ENCODE measurements at regions not wholly inside any gene's neighbourhood (a gene's known extent, or its start where the extent isn't known, plus 50 kb on each side); places are given as distances from the start of the nearest gene placed in this dataset.

GRCh38 chr15:92224843-92225242 is 168.8 kb upstream of the ST8SIA2 start:
- no peak for DNase-seq (ENCODE audit: low read depth in 1 of 2, low spot score in 2 of 2)
- Histone ChIP-seq H3K27ac (no peak overlapping the region), H3K4me1 (replicated peaks) (no peaks in the 10 kb centered on the region), H3K4me3 (no peak overlapping the region), H3K36me3 (no peaks in the 10 kb centered on the region), H3K27me3 (replicated peaks) (no peaks in the 10 kb centered on the region), H3K9me3 (replicated peaks) (no peaks in the 10 kb centered on the region)

GRCh38 chr15:92226020-92226612 is 167.6 kb upstream of the ST8SIA2 start:
- Histone ChIP-seq H3K4me3 (no peak overlapping the region), H3K9me3 (replicated peaks) (no peaks in the 10 kb centered on the region), H3K36me3 (no peaks in the 10 kb centered on the region), H3K27ac (no peak overlapping the region), H3K27me3 (replicated peaks) (no peaks in the 10 kb centered on the region), H3K4me1 (replicated peaks) (no peaks in the 10 kb centered on the region)
- DNase-seq (ENCODE audit: low read depth in 1 of 2, low spot score in 2 of 2): no peak

- no peaks in the 10 kb centered on the region for H3K27me3 ChIP-seq (replicated peaks)
- H3K36me3 ChIP-seq: no peaks in the 10 kb centered on the region
- H3K4me3 ChIP-seq: no peak overlapping the region
- no peaks in the 10 kb centered on the region for H3K9me3 ChIP-seq (replicated peaks)
- H3K4me1 ChIP-seq (replicated peaks): no peaks in the 10 kb centered on the region
- DNase-seq (ENCODE audit: low read depth in 1 of 2, low spot score in 2 of 2): no peak
- no peak overlapping the region for H3K27ac ChIP-seq
These were observed 164.9 kb upstream of the ST8SIA2 start for GRCh38 chr15:92228830-92229229.

- Histone ChIP-seq H3K36me3 (no peaks in the 10 kb centered on the region), H3K4me3 (no peak overlapping the region), H3K27ac (no peak overlapping the region), H3K4me1 (replicated peaks) (no peaks in the 10 kb centered on the region), H3K27me3 (replicated peaks) (no peaks in the 10 kb centered on the region; the same call in 1 of the 2 replicates), H3K9me3 (replicated peaks) (no peaks in the 10 kb centered on the region)
- DNase-seq (ENCODE audit: low read depth in 1 of 2, low spot score in 2 of 2): no peak
These were observed 162.2 kb upstream of the ST8SIA2 start for GRCh38 chr15:92231461-92231860.

- Histone ChIP-seq H3K9me3 (replicated peaks) (no peaks in the 10 kb centered on the region), H3K36me3 (no peaks in the 10 kb centered on the region), H3K4me3 (no peak overlapping the region), H3K27ac (no peak overlapping the region), H3K27me3 (replicated peaks) (no peaks in the 10 kb centered on the region; the same call in 1 of the 2 replicates), H3K4me1 (replicated peaks) (no peaks in the 10 kb centered on the region)
- DNase-seq (ENCODE audit: low read depth in 1 of 2, low spot score in 2 of 2): no peak
These were observed 161.4 kb upstream of the ST8SIA2 start for GRCh38 chr15:92232317-92232716.

- Histone ChIP-seq H3K27ac (no peak overlapping the region), H3K36me3 (no peaks in the 10 kb centered on the region), H3K9me3 (replicated peaks) (no peaks in the 10 kb centered on the region), H3K4me1 (replicated peaks) (no peaks in the 10 kb centered on the region), H3K4me3 (no peak overlapping the region), H3K27me3 (replicated peaks) (no peaks in the 10 kb centered on the region; the same call in 1 of the 2 replicates)
- no peak for DNase-seq (ENCODE audit: low read depth in 1 of 2, low spot score in 2 of 2)
These were observed 160.8 kb upstream of the ST8SIA2 start for GRCh38 chr15:92232876-92233275.

GRCh38 chr15:92243227-92243626 is 150.5 kb upstream of the ST8SIA2 start:
- Histone ChIP-seq H3K36me3 (no peaks in the 10 kb centered on the region), H3K27me3 (replicated peaks) (no peaks in the 10 kb centered on the region; the same call in 1 of the 2 replicates), H3K4me1 (replicated peaks) (no peaks in the 10 kb centered on the region), H3K27ac (no peak overlapping the region), H3K4me3 (no peak overlapping the region), H3K9me3 (replicated peaks) (no peaks in the 10 kb centered on the region)
- no peak for DNase-seq (ENCODE audit: low read depth in 1 of 2, low spot score in 2 of 2)

GRCh38 chr15:92244703-92245102 is 149.0 kb upstream of the ST8SIA2 start:
- Histone ChIP-seq H3K36me3 (no peaks in the 10 kb centered on the region), H3K4me3 (no peak overlapping the region), H3K27me3 (replicated peaks) (no peaks in the 10 kb centered on the region; the same call in 1 of the 2 replicates), H3K27ac (no peak overlapping the region), H3K9me3 (replicated peaks) (no peaks in the 10 kb centered on the region), H3K4me1 (replicated peaks) (no peaks in the 10 kb centered on the region)
- DNase-seq (ENCODE audit: low read depth in 1 of 2, low spot score in 2 of 2): no peak

- Histone ChIP-seq H3K27ac (no peak overlapping the region), H3K36me3 (no peaks in the 10 kb centered on the region), H3K9me3 (replicated peaks) (no peaks in the 10 kb centered on the region), H3K4me1 (replicated peaks) (no peaks in the 10 kb centered on the region), H3K27me3 (replicated peaks) (no peaks in the 10 kb centered on the region; the same call in 1 of the 2 replicates), H3K4me3 (no peak overlapping the region)
- DNase-seq (ENCODE audit: low read depth in 1 of 2, low spot score in 2 of 2): no peak
These were observed 145.9 kb upstream of the ST8SIA2 start for GRCh38 chr15:92247649-92248242.

GRCh38 chr15:92266796-92267685 is 126.6 kb upstream of the ST8SIA2 start:
- H3K4me3 ChIP-seq: no peak overlapping the region
- H3K27ac ChIP-seq: no peak overlapping the region
- no peaks in the 10 kb centered on the region for H3K36me3 ChIP-seq
- H3K27me3 ChIP-seq (replicated peaks): no peaks in the 10 kb centered on the region
- DNase-seq (ENCODE audit: low read depth in 1 of 2, low spot score in 2 of 2): no peak
- no peaks in the 10 kb centered on the region for H3K4me1 ChIP-seq (replicated peaks)
- no peaks in the 10 kb centered on the region for H3K9me3 ChIP-seq (replicated peaks)

GRCh38 chr15:92268900-92269299 is 124.8 kb upstream of the ST8SIA2 start:
- no peak for DNase-seq (ENCODE audit: low read depth in 1 of 2, low spot score in 2 of 2)
- no peaks in the 10 kb centered on the region for H3K36me3 ChIP-seq
- no peaks in the 10 kb centered on the region for H3K9me3 ChIP-seq (replicated peaks)
- H3K4me1 ChIP-seq (replicated peaks): no peaks in the 10 kb centered on the region
- H3K27me3 ChIP-seq (replicated peaks): no peaks in the 10 kb centered on the region
- H3K4me3 ChIP-seq: no peak overlapping the region
- no peak overlapping the region for H3K27ac ChIP-seq

GRCh38 chr15:92271179-92271578 is 122.5 kb upstream of the ST8SIA2 start:
- Histone ChIP-seq H3K9me3 (replicated peaks) (no peaks in the 10 kb centered on the region), H3K4me3 (no peak overlapping the region), H3K4me1 (replicated peaks) (no peaks in the 10 kb centered on the region), H3K27ac (no peak overlapping the region), H3K36me3 (no peaks in the 10 kb centered on the region), H3K27me3 (replicated peaks) (no peaks in the 10 kb centered on the region)
- DNase-seq (ENCODE audit: low read depth in 1 of 2, low spot score in 2 of 2): no peak

- Histone ChIP-seq H3K36me3 (no peaks in the 10 kb centered on the region), H3K9me3 (replicated peaks) (no peaks in the 10 kb centered on the region), H3K27me3 (replicated peaks) (peaks cover 5% of the 10 kb centered on the region; the same call in 1 of the 2 replicates), H3K4me1 (replicated peaks) (no peaks in the 10 kb centered on the region), H3K27ac (no peak overlapping the region), H3K4me3 (no peak overlapping the region)
- DNase-seq (ENCODE audit: low read depth in 1 of 2, low spot score in 2 of 2): no peak
These were observed 121.6 kb upstream of the ST8SIA2 start for GRCh38 chr15:92272106-92272505.

- no peaks in the 10 kb centered on the region for H3K36me3 ChIP-seq
- no peaks in the 10 kb centered on the region for H3K4me1 ChIP-seq (replicated peaks)
These were observed 120.4 kb upstream of the ST8SIA2 start for GRCh38 chr15:92273286-92273685.

More at GRCh38 chr15:92273286-92273685, 120.4 kb upstream of the ST8SIA2 start:
- Histone ChIP-seq H3K9me3 (replicated peaks) (no peaks in the 10 kb centered on the region), H3K27me3 (replicated peaks) (peaks cover 5% of the 10 kb centered on the region; the same call in 1 of the 2 replicates), H3K27ac (no peak overlapping the region), H3K4me3 (no peak overlapping the region)
- DNase-seq (ENCODE audit: low read depth in 1 of 2, low spot score in 2 of 2): no peak

All from SJSA1 (cell line).